Uterus (tissue), 3 donors: ENCODE measurements at regions not wholly inside any gene's neighbourhood (a gene's known extent, or its start where the extent isn't known, plus 50 kb on each side); places are given as distances from the start of the nearest gene placed in this dataset.

Source experiments
- DNase-seq, 2 donors: peaks; one replicate each; pipeline ENCODE4 v3.0.0-alpha.2; 2019 to 2020
- H3K27ac ChIP-seq, 2 donors: fragments of 200-600 bp; sonication (generic); 1 replicate in 1 of 2; 2 replicates in 1 of 2; pipeline ENCODE4 v1.5.1; 2016 to 2018
- H3K27me3 ChIP-seq, 2 donors: fragments of 200-600 bp; sonication (generic); one replicate each; pipeline ENCODE4 v1.5.1; 2018 to 2019; ENCODE audit warnings: control low read depth in 1 of 2
- H3K36me3 ChIP-seq, 2 donors: fragments of 200-600 bp; sonication (generic); one replicate each; pipeline ENCODE4 v1.5.1; 2019; ENCODE audit warnings: control low read depth in 1 of 2
- H3K4me1 ChIP-seq, 2 donors: fragments of 200-600 bp; sonication (generic); one replicate each; pipeline ENCODE4 v1.5.1; 2018 to 2019; ENCODE audit warnings: control low read depth in 1 of 2
- H3K4me3 ChIP-seq, 2 donors: fragments of 200-600 bp; sonication (generic); 1 replicate in 1 of 2; 2 replicates in 1 of 2; pipeline ENCODE4 v1.5.1; 2018 to 2019; ENCODE audit warnings: mild to moderate bottlenecking in 1 of 2
- H3K9me3 ChIP-seq, 2 donors: fragments of 200-600 bp; sonication (generic); one replicate each; pipeline ENCODE4 v1.5.1; 2019; ENCODE audit warnings: control low read depth in 1 of 2
- POLR2A ChIP-seq, 2 donors: fragments of 450-650 bp; IDR thresholded peaks; one replicate each; pipeline ENCODE4 v1.6.1; 2016; ENCODE audit warnings: antibody characterized with exemption in 2 of 2, mild to moderate bottlenecking in 1 of 2, moderate library complexity in 1 of 2
- intact Hi-C: fragments of 100-400 bp; cut with DNase I; formaldehyde crosslinking; loops from one replicate; pipeline ENCODE4 v1.15.1; 2023; ENCODE audit warnings: low total_unique reads
- TF ChIP-seq, protein P1 (sequence below), 4 experiments: fragments of 200-600 bp in 2 of 4; fragments of 450-650 bp in 2 of 4; sonication (generic) in 2 of 4; IDR thresholded peaks; one replicate each; pipeline ENCODE4 v1.5.1; 2016 to 2019; ENCODE audit warnings: antibody characterized with exemption in 4 of 4, mild to moderate bottlenecking in 2 of 4, moderate library complexity in 1 of 4
- donor health status: DM: yes; HTN: yes; CAD: no.

- DNase-seq, result no peak
- Histone ChIP-seq H3K9me3 (no peaks in the 10 kb centered on the region), H3K4me1 (no peaks in the 10 kb centered on the region), H3K36me3 (no peaks in the 10 kb centered on the region), H3K27ac (no peak overlapping the region), H3K4me3 (no peak overlapping the region), H3K27me3 (no peaks in the 10 kb centered on the region)
- TF ChIP-seq, protein P1, sequence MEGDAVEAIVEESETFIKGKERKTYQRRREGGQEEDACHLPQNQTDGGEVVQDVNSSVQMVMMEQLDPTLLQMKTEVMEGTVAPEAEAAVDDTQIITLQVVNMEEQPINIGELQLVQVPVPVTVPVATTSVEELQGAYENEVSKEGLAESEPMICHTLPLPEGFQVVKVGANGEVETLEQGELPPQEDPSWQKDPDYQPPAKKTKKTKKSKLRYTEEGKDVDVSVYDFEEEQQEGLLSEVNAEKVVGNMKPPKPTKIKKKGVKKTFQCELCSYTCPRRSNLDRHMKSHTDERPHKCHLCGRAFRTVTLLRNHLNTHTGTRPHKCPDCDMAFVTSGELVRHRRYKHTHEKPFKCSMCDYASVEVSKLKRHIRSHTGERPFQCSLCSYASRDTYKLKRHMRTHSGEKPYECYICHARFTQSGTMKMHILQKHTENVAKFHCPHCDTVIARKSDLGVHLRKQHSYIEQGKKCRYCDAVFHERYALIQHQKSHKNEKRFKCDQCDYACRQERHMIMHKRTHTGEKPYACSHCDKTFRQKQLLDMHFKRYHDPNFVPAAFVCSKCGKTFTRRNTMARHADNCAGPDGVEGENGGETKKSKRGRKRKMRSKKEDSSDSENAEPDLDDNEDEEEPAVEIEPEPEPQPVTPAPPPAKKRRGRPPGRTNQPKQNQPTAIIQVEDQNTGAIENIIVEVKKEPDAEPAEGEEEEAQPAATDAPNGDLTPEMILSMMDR (IDR thresholded peaks at IDR 0.05), result no peak
- no peak for TF ChIP-seq POLR2A (IDR thresholded peaks at IDR 0.05)
- intact Hi-C loops, result no loop called here
Measured at GRCh38 chr4:110821186-110821585, 198.3 kb upstream of the PITX2 start.

DNA sequence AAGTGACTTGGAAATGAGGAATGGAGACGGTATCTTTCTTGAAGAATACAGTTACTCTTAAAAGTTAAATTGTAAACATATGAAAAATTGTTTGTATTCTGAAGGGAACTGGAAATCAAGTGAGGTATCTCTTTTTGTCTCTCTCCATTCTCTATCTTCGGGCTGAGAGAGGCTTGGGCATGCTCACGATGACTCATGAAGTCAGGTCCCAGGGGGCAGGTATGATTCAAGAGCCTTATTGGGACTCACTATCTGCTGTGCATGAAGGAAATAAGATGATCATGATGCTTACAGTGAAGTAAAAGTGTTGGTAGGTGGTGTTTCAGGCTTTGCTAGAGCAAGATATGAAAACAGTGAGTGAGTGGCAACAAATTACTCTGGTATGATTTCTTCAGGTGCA lies 200.4 kb upstream of the PITX2 start:
- TF ChIP-seq, protein P1 (IDR thresholded peaks at IDR 0.05), result no peak
- TF ChIP-seq POLR2A (IDR thresholded peaks at IDR 0.05), result no peak
- intact Hi-C loops, result no loop called here
- H3K4me1 ChIP-seq, result no peaks in the 10 kb centered on the region

GRCh38 chr4:110824344-110824743 lies 201.5 kb upstream of the PITX2 start:
- intact Hi-C loops, result no loop called here

More for the DNA sequence above, 200.4 kb upstream of the PITX2 start:
- no peak overlapping the region for H3K4me3 ChIP-seq
- H3K27me3 ChIP-seq, result no peaks in the 10 kb centered on the region
- no peak for DNase-seq
- H3K36me3 ChIP-seq, result no peaks in the 10 kb centered on the region
- no peak overlapping the region for H3K27ac ChIP-seq
- no peaks in the 10 kb centered on the region for H3K9me3 ChIP-seq

DNA sequence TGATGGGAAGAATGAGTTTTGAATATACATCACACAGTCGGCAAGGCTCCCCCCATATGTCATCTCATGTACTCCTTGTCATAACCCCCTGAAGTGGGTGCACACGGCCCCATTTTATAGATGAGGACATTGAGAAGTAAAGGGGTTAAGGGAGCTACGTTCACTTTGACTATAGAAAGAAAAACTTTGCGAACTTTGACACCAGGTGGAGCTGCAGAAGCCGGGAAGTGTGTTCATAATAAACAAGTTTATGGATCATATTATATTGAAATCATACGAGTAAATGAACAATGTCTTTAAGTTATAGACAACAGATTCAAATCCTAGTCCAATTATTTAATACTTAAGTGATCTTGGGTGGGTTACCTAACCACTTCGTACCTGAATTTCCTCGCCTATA lies 203.8 kb upstream of the PITX2 start:
- Histone ChIP-seq H3K36me3 (no peaks in the 10 kb centered on the region), H3K27ac (no peak overlapping the region), H3K4me1 (no peaks in the 10 kb centered on the region), H3K27me3 (no peaks in the 10 kb centered on the region), H3K9me3 (no peaks in the 10 kb centered on the region), H3K4me3 (no peak overlapping the region)
- intact Hi-C loops, result no loop called here
- DNase-seq, result no peak
- TF ChIP-seq, protein P1 (IDR thresholded peaks at IDR 0.05), result no peak
- TF ChIP-seq POLR2A (IDR thresholded peaks at IDR 0.05), result no peak

More at GRCh38 chr4:110824344-110824743, 201.5 kb upstream of the PITX2 start:
- Histone ChIP-seq H3K4me3 (no peak overlapping the region), H3K4me1 (no peaks in the 10 kb centered on the region), H3K9me3 (no peaks in the 10 kb centered on the region), H3K36me3 (no peaks in the 10 kb centered on the region), H3K27ac (no peak overlapping the region), H3K27me3 (no peaks in the 10 kb centered on the region)
- no peak for DNase-seq
- TF ChIP-seq, protein P1 (IDR thresholded peaks at IDR 0.05), result no peak
- TF ChIP-seq POLR2A (IDR thresholded peaks at IDR 0.05), result no peak

DNA sequence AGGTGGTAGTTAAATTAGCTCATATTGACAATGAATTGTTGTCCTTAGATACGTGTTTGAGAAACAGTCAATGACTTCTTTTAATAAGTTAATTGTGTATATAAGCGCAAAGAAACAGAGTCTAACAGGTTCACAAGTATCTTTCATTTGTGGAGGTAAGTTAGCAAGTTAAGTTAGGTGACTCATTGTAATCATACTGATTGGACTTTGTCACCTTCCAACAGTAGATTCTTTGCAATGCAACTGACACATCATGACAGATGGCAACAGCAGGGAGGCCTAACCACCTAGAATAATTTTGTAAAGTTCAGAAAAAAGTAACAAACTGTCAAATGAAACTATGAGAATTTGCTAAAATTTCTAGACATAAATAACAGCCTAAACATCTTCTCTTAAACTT lies 207.6 kb upstream of the PITX2 start:
- no peaks in the 10 kb centered on the region for H3K36me3 ChIP-seq
- TF ChIP-seq POLR2A (IDR thresholded peaks at IDR 0.05), result no peak
- TF ChIP-seq, protein P1 (IDR thresholded peaks at IDR 0.05), result no peak
- intact Hi-C loops, result no loop called here
- no peak overlapping the region for H3K4me3 ChIP-seq
- DNase-seq, result no peak
- no peak overlapping the region for H3K27ac ChIP-seq
- H3K4me1 ChIP-seq, result no peaks in the 10 kb centered on the region
- H3K9me3 ChIP-seq, result no peaks in the 10 kb centered on the region
- H3K27me3 ChIP-seq, result no peaks in the 10 kb centered on the region
